CD8-positive, alpha-beta memory T cell (primary cell): ENCODE measurements at regions not wholly inside any gene's neighbourhood (a gene's known extent, or its start where the extent isn't known, plus 50 kb on each side); places are given as distances from the start of the nearest gene placed in this dataset.
"Not testable (repeated sequence)": the region's sequence is repeated elsewhere in the genome, so short reads cannot be mapped to it uniquely, and the experiment has no call there.

Experiments used
- CTCF ChIA-PET: fragments of 350-600 bp; sonication (Branson Sonifier 250); formaldehyde crosslinking; loops from one replicate; lab custom pipeline; 2021; ENCODE audit warnings: antibody characterized with exemption; lab: Charles Lee
- POLR2A ChIA-PET: fragments of 350-600 bp; sonication (Branson Sonifier 250); formaldehyde crosslinking; loops from one replicate; lab custom pipeline; 2021; ENCODE audit warnings: antibody characterized with exemption; lab: Charles Lee
- DNase-seq, 5 donors: peaks; one replicate each; pipeline versions ENCODE4 v3.0.0 to v3.0.0-alpha.2; 2020 to 2022; ENCODE audit warnings: mixed read lengths in 1 of 5
- H3K27ac ChIP-seq: one replicate; pipeline ENCODE4 v1.7.0; 2013; ENCODE audit warnings: low read depth, mild to moderate bottlenecking, low read length, moderate library complexity
- H3K27me3 ChIP-seq: 2 replicates; pipeline ENCODE4 v1.7.0; 2013; ENCODE audit warnings: low read length, mild to moderate bottlenecking; ENCODE audit not compliant: insufficient read depth, poor library complexity, severe bottlenecking
- H3K36me3 ChIP-seq: 2 replicates; pipeline ENCODE4 v1.7.0; 2013; ENCODE audit warnings: mild to moderate bottlenecking, low read length, moderate library complexity; ENCODE audit not compliant: insufficient read depth
- H3K4me1 ChIP-seq: 2 replicates; pipeline ENCODE4 v1.7.0; 2013; ENCODE audit warnings: mild to moderate bottlenecking, low read length, moderate library complexity; ENCODE audit not compliant: insufficient read depth
- H3K4me3 ChIP-seq: 2 replicates; pipeline ENCODE4 v1.7.0; 2013; ENCODE audit warnings: mild to moderate bottlenecking, low read length
- H3K9me3 ChIP-seq: 2 replicates; pipeline ENCODE4 v1.7.0; 2013; ENCODE audit warnings: mild to moderate bottlenecking, low read length
- H3K27ac Mint-ChIP-seq, 8 donors: one replicate each; pipeline ENCODE4 v1.8.0; 2020 to 2021; ENCODE audit warnings: mixed read lengths in 8 of 8, mild to moderate bottlenecking in 6 of 8, inconsistent platforms in 3 of 8, moderate library complexity in 3 of 8
- H3K27me3 Mint-ChIP-seq, 2 donors: one replicate each; pipeline ENCODE4 v1.8.0; 2020 to 2021; ENCODE audit warnings: mixed read lengths in 2 of 2, mild to moderate bottlenecking in 1 of 2, moderate library complexity in 1 of 2
- H3K36me3 Mint-ChIP-seq, 3 donors: one replicate each; pipeline ENCODE4 v1.8.0; 2020 to 2021; ENCODE audit warnings: mixed read lengths in 3 of 3, inconsistent platforms in 1 of 3, mild to moderate bottlenecking in 1 of 3
- H3K4me1 Mint-ChIP-seq, 3 donors: one replicate each; pipeline ENCODE4 v1.8.0; 2020 to 2021; ENCODE audit warnings: mixed read lengths in 3 of 3, inconsistent platforms in 1 of 3, mild to moderate bottlenecking in 1 of 3
- H3K4me3 Mint-ChIP-seq, 7 donors: one replicate each; pipeline ENCODE4 v1.8.0; 2020 to 2021; ENCODE audit warnings: mixed read lengths in 7 of 7, mild to moderate bottlenecking in 6 of 7, moderate library complexity in 4 of 7, inconsistent platforms in 2 of 7
- H3K9me3 Mint-ChIP-seq, 5 donors: one replicate each; pipeline ENCODE4 v1.8.0; 2020 to 2022; ENCODE audit warnings: mixed read lengths in 5 of 5, mild to moderate bottlenecking in 3 of 5, moderate library complexity in 2 of 5, inconsistent platforms in 1 of 5

DNA sequence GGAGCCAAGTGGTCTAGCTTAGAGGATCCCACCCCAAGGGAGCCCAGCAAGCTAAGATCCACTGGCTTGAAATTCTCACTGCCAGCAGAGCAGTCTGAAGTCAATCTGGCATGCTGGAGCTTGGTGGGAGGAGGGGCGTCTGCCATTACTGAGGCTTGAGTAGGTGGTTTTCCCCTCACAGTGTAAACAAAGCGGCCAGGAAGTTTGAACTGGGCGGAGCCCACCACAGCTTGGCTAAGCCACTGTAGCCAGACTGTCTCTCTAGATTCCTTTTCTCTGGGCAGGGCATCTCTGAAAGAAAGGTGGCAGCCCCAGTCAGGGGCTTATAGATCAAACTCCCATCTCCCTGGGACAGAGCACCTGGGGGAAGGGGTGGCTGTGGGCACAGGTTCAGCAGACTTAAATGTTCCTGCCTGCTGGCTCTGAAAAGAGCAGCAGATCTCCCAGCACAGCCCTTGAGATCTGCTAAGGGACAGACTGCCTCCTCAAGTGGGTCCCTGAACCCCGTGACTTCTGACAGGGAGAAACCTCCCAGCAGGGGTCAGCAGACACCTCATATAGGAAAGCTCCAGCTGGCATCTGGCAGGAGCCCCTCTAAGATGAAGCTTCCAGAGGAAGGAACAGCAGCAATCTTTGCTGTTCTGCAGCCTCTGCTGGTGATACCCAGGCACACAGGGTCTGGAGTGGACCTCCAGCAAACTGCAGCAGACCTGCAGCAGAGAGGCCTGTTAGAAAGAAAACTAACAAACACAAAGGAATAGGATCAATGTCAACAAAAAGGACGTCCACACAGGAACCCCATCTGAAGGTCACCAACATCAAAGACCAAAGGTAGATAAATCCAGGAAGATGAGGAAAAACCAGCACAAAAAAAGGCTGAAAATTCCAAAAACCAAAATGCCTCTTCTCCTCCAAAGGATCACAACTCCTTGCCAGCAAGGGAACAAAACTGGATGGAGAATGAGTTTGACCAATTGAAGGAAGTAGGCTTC, 215.6 kb upstream of the TET2 start:
- peaks cover 0 to 16% (median 3%) of the 10 kb centered on the region in 3 donors for H3K36me3 Mint-ChIP-seq
- H3K27me3 ChIP-seq, H3K4me1 ChIP-seq, H3K27me3 Mint-ChIP-seq, H3K36me3 ChIP-seq, H3K9me3 ChIP-seq, POLR2A ChIA-PET, H3K27ac ChIP-seq: not testable (repeated sequence)
- peak overlapping the region; percentile 8 for H3K4me3 ChIP-seq
- peak overlapping the region; percentile 45 to 88 (median 74) for H3K27ac Mint-ChIP-seq
- CTCF ChIA-PET, result interaction anchor here (1.0 to 1.3 kb wide), 2 partner anchors 11 to 13 kb away, joined by 3 to 4 read pairs; no protein-coding TSS in a partner anchor
- H3K4me1 Mint-ChIP-seq, result peaks cover 25 to 51% (median 30%) of the 10 kb centered on the region in 3 donors
- peaks cover 9 to 22% (median 14%) of the 10 kb centered on the region in 5 donors for H3K9me3 Mint-ChIP-seq
- DNase-seq, result peak; percentile 1 to 60 (median 33)
- peak overlapping the region in 6 of 7 donors; percentile 24 to 80 (median 58) for H3K4me3 Mint-ChIP-seq

- peaks cover 5 to 7% (median 6%) of the 10 kb centered on the region in 5 donors for H3K9me3 Mint-ChIP-seq
- Histone ChIP-seq H3K36me3 (no peaks in the 10 kb centered on the region), H3K27me3 (no peaks in the 10 kb centered on the region), H3K4me1 (no peaks in the 10 kb centered on the region), H3K9me3 (no peaks in the 10 kb centered on the region), H3K27ac (no peak overlapping the region), H3K4me3 (no peak overlapping the region)
- CTCF ChIA-PET, result no interaction called here
- no peak overlapping the region for H3K4me3 Mint-ChIP-seq
- H3K4me1 Mint-ChIP-seq, result peaks cover 6 to 18% (median 8%) of the 10 kb centered on the region in 3 donors
- H3K36me3 Mint-ChIP-seq, result peaks cover 0 to 7% (median 1%) of the 10 kb centered on the region in 3 donors
- POLR2A ChIA-PET, result no interaction called here
- no peaks in the 10 kb centered on the region for H3K27me3 Mint-ChIP-seq
- H3K27ac Mint-ChIP-seq, result peak overlapping the region in 2 of 8 donors; percentile 53 to 84
- peak in 2 of 5 donors; percentile 23 to 71 for DNase-seq
Observed at GRCh38 chr4:104938624-104939023, 208.1 kb upstream of the TET2 start.

DNA sequence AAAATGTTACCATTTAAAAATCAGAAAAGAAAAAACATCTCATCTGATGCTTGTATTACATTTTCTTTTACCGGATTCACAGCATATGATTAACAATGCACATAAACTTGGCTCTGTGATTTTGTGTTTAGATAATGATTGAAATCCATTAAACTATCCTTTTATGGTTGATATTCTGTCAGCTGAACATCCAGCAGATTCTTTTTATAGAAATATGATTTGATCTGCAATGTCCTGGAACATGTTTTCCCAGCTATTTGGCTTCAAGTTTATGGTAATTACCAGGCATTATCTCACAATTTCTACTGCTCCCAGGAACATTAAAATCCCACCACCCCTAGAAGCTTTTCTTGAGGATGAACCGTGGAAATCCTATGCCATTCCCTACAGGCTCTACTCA, 205.7 kb upstream of the TET2 start:
- CTCF ChIA-PET, result interaction anchor here (1.2 kb wide), 1 partner anchor 40 kb away, joined by 3 read pairs; no protein-coding TSS in a partner anchor
- Mint-ChIP-seq H3K36me3 (no peaks in the 10 kb centered on the region), H3K27me3 (no peaks in the 10 kb centered on the region), H3K9me3 (no peaks in the 10 kb centered on the region), H3K4me3 (no peak overlapping the region), H3K27ac (no peak overlapping the region), H3K4me1 (peaks cover 6 to 20% (median 8%) of the 10 kb centered on the region in 3 donors)
- no peaks in the 10 kb centered on the region for H3K27me3 ChIP-seq
- H3K4me3 ChIP-seq, result no peak overlapping the region
- DNase-seq, result no peak
- H3K9me3 ChIP-seq, result no peaks in the 10 kb centered on the region
- H3K27ac ChIP-seq, result no peak overlapping the region
- no peaks in the 10 kb centered on the region for H3K36me3 ChIP-seq
- POLR2A ChIA-PET, result no interaction called here
- H3K4me1 ChIP-seq, result no peaks in the 10 kb centered on the region

DNA sequence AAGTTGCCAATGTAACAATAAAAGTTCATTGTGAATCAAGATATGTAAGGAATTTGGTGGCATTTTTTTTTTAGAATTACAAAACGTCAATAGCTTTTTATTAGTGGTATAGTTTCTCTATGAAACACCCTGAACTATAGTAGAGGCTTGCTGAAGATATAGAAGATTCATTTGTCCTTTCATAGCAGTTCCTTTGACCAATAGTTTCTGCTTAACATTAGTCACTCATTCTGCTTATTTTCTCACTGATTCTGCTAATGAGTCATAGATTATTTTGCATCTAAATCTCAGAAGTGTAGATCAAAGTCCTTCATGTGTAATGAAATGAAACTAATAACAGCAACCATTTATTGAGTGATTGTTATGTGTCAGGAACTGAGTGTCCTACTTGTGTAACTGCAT, 205.0 kb upstream of the TET2 start:
- no peak overlapping the region for H3K27ac Mint-ChIP-seq
- Histone ChIP-seq H3K27me3 (no peaks in the 10 kb centered on the region), H3K27ac (no peak overlapping the region), H3K36me3 (no peaks in the 10 kb centered on the region), H3K4me3 (no peak overlapping the region), H3K9me3 (no peaks in the 10 kb centered on the region), H3K4me1 (no peaks in the 10 kb centered on the region)
- no peak for DNase-seq
- no peaks in the 10 kb centered on the region for H3K36me3 Mint-ChIP-seq
- H3K9me3 Mint-ChIP-seq, result no peaks in the 10 kb centered on the region
- ChIA-PET POLR2A (no interaction called here), CTCF (interaction anchor here (1.2 kb wide), 1 partner anchor 41 kb away, joined by 3 read pairs; no protein-coding TSS in a partner anchor)
- H3K4me3 Mint-ChIP-seq, result no peak overlapping the region
- peaks cover 6 to 20% (median 8%) of the 10 kb centered on the region in 3 donors for H3K4me1 Mint-ChIP-seq
- H3K27me3 Mint-ChIP-seq, result no peaks in the 10 kb centered on the region

- CTCF ChIA-PET, result interaction anchor here (1.4 kb wide), 1 partner anchor 10 kb away, joined by 3 read pairs; no protein-coding TSS in a partner anchor
- no peaks in the 10 kb centered on the region for H3K9me3 Mint-ChIP-seq
- Histone ChIP-seq H3K9me3 (no peaks in the 10 kb centered on the region), H3K27ac (no peak overlapping the region), H3K27me3 (no peaks in the 10 kb centered on the region), H3K36me3 (no peaks in the 10 kb centered on the region), H3K4me1 (no peaks in the 10 kb centered on the region), H3K4me3 (no peak overlapping the region)
- no peaks in the 10 kb centered on the region for H3K27me3 Mint-ChIP-seq
- peaks cover 5 to 17% (median 7%) of the 10 kb centered on the region in 3 donors for H3K4me1 Mint-ChIP-seq
- POLR2A ChIA-PET, result interaction anchor here (1.4 kb wide), 1 partner anchor 530 kb away, joined by 3 read pairs; the partner anchor contains the start of gene PPA2
- peak overlapping the region in 3 of 8 donors; percentile 44 to 62 (median 52) for H3K27ac Mint-ChIP-seq
- no peaks in the 10 kb centered on the region for H3K36me3 Mint-ChIP-seq
- peak in 2 of 5 donors; percentile 19 to 80 for DNase-seq
- no peak overlapping the region for H3K4me3 Mint-ChIP-seq
Observed at GRCh38 chr4:104942990-104943743, 203.5 kb upstream of the TET2 start.

DNA sequence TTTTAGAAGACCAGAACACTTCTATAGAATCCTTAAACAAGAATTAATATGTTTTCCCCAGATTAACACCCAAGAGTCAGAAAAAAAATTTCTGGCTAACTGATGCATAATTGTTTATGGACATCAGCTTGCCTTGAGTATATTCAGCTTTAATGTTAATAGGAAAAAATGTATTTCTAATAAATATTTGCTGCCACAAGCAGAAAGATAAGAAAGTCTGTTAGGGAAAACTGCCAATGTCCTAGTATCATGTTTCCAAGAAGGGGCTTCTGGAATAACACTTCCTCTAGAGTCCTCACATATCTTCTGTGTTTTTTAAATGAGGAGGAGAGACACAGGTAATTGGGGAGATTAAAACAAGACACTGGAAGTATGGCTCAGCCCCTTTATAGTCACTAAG, 202.1 kb upstream of the TET2 start:
- no peaks in the 10 kb centered on the region for H3K36me3 Mint-ChIP-seq
- POLR2A ChIA-PET, result no interaction called here
- H3K4me1 ChIP-seq, result no peaks in the 10 kb centered on the region
- no peak overlapping the region for H3K27ac Mint-ChIP-seq
- no peaks in the 10 kb centered on the region for H3K27me3 ChIP-seq
- DNase-seq, result no peak
- no peaks in the 10 kb centered on the region for H3K9me3 Mint-ChIP-seq
- no peaks in the 10 kb centered on the region for H3K27me3 Mint-ChIP-seq
- CTCF ChIA-PET, result interaction anchor here (0.9 to 1.4 kb wide), 2 partner anchors 8 to 13 kb away, joined by 3 to 4 read pairs; no protein-coding TSS in a partner anchor
- no peaks in the 10 kb centered on the region for H3K36me3 ChIP-seq
- no peaks in the 10 kb centered on the region for H3K9me3 ChIP-seq
- peaks cover 0 to 6% (median 2%) of the 10 kb centered on the region in 3 donors for H3K4me1 Mint-ChIP-seq
- no peak overlapping the region for H3K27ac ChIP-seq
- H3K4me3 ChIP-seq, result no peak overlapping the region
- no peak overlapping the region for H3K4me3 Mint-ChIP-seq

DNA sequence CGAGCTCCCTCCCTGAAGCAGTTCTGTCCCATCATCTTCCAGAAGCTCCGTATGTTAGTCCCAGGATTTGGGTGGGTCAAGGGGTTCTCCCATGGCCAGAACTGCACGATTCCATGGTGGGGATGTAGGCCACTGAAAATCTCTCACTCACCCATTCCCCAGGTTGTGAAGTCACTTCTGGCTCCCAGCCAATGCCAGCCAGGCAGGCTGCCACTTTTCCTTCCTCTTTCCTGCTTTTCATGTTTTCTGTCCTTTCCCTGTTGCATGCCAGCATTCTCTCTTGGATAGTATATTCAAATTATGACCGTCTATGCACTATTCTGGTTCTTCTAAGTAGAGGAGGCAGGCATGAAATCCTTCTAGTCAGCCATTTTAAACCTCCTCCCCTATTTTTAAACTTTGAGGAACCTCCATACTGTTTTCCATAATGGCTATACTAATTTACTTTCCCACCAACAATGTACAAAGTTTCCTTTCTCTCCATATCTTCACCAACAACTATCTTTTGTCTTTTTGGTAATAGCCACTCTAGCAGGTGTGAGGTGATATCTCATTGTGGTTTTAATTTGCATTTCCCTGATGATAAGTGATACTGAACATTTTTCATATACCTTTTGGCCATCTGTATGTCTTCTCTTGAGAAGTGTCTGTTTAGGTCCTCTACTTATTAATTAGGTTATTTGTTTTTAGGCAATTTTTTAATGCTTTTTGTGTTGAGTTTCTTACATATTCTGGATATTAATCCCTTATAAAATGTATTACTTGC, 182.1 kb upstream of the TET2 start:
- POLR2A ChIA-PET, result no interaction called here
- H3K4me1 Mint-ChIP-seq, result peaks cover 9 to 21% (median 10%) of the 10 kb centered on the region in 3 donors
- DNase-seq, result no peak

More for the DNA sequence above, 182.1 kb upstream of the TET2 start:
- peaks cover 0 to 4% (median 0%) of the 10 kb centered on the region in 3 donors for H3K36me3 Mint-ChIP-seq
- no peaks in the 10 kb centered on the region for H3K36me3 ChIP-seq
- no peak overlapping the region for H3K4me3 Mint-ChIP-seq
- no peaks in the 10 kb centered on the region for H3K9me3 ChIP-seq
- H3K4me3 ChIP-seq, result no peak overlapping the region
- H3K4me1 ChIP-seq, result no peaks in the 10 kb centered on the region
- CTCF ChIA-PET, result no interaction called here
- H3K27ac ChIP-seq, result no peak overlapping the region
- H3K9me3 Mint-ChIP-seq, result peaks cover 0 to 1% (median 0%) of the 10 kb centered on the region in 5 donors
- no peaks in the 10 kb centered on the region for H3K27me3 ChIP-seq
- peak overlapping the region in 1 of 8 donors; percentile 47 for H3K27ac Mint-ChIP-seq
- H3K27me3 Mint-ChIP-seq, result no peaks in the 10 kb centered on the region
